ENCODE measurements at regions not wholly inside any gene's neighbourhood (a gene's known extent, or its start where the extent isn't known, plus 50 kb on each side); places are given as distances from the start of the nearest gene placed in this dataset.
"Not testable (repeated sequence)": the region's sequence is repeated elsewhere in the genome, so short reads cannot be mapped to it uniquely, and the experiment has no call there.

DNA sequence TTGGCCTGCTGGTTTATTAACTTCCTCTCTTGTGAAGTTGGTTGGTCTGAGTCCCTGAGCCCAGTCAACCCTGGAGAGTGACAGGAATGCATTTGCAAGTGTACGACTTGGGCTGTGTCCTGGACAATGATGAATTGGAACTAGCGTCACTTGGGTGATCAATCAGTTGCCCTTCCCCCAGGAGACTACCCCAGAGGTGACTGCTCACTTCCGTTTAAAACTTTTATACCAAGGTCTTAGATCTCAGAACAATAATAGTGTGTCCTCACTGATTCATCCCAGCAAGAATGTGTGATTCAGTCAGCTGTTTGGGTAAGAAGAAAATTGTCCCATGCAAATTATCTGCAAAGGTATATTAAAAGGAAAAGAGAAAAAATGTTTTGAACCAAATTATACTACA lies 102.9 kb upstream of the ARMC3 start:
- no peak for DNase-seq

DNA sequence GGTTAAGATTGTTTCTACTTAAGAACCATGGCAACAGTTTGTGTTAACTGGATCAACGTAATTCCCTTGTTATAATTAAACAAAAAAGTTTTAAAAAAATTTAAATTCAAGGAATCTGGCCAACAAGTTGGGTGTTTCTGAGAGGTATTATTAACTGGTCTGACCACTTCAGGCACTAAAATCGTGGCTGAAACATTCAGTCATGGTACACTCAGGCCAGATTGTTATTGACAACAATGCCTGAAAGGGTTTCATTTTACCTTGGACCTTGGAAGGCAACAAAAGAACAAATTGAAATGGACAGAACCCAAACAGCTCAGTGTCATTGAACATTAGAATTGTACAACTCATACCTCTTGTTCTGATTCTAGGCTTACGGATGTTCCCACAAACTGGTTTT lies 103.3 kb upstream of the ARMC3 start:
- no peak for DNase-seq

DNA sequence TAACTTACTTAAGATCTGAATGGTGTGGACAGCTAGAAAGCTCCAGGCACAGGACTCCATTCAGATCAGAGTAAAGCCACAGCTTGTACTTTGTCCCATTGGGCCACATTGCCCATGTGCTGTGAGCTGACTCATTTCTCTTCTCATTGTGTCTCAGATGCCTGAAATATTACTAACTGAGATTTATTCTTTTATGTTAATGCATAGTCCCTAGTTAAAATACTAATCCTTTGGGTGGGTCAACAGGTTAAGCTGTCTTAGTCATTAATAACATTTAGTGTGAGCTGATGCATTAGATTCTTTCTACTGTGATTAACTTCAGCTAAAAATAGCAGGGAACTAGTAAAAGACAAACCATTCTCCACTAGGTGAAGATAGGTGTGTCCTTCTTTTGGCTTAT lies 104.7 kb upstream of the ARMC3 start:
- DNase-seq = no peak

DNA sequence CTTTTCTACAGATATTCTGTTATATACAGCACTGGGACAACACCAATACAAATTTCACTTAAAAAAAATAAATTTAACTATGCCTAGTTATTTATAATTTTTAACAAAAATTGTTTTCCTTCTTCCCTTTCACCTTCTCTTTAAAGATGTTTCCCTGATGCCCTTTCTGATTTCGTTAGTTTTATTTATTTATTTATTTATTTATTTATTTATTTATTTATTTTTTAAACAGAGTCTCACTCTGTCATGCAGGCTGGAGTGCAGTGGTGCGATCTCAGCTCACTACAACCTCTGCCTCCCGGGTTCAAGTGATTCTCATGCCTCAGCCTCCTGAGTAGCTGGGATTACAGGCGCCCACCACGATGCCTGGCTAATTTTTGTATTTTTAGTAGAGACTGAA lies 105.9 kb upstream of the ARMC3 start:
- not testable (repeated sequence) for DNase-seq

DNA sequence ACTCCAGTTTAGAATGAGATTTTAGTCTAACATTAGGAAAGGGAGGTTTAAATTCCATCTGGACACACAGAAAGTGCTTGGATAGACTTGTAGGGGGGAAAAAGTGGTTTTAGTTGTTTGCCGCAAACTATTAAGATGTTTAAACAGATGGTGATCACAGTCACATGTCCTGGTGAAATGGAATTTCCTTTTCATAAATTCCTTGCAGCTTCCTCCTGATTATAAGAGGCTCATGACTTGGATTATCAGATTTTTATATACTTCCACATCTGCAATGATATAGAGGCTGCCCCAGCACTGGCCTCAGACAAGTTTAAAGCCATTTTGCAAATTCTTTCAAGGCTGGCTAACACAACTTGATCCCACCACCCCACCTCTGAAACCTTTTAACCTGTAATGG lies 106.4 kb upstream of the ARMC3 start:
- no peak for DNase-seq

DNA sequence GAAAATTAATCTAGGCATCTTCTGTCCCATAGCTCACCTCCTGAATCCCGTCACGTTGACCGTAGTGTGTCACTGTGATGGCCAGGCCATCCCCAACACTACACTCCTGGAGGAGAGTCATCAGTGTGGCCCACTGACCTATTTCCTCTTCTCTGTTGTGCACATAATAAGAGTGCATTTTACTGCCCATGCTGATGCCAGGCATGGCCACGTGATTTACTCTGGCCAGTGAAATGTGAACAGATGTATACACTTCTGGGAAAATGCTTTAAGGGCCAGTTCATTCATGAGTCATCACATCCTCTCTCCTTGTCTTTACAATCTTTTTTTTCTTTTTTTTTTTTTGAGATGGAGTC lies 101.9 kb upstream of the PIP4K2A start:
- DNase-seq = no peak

DNA sequence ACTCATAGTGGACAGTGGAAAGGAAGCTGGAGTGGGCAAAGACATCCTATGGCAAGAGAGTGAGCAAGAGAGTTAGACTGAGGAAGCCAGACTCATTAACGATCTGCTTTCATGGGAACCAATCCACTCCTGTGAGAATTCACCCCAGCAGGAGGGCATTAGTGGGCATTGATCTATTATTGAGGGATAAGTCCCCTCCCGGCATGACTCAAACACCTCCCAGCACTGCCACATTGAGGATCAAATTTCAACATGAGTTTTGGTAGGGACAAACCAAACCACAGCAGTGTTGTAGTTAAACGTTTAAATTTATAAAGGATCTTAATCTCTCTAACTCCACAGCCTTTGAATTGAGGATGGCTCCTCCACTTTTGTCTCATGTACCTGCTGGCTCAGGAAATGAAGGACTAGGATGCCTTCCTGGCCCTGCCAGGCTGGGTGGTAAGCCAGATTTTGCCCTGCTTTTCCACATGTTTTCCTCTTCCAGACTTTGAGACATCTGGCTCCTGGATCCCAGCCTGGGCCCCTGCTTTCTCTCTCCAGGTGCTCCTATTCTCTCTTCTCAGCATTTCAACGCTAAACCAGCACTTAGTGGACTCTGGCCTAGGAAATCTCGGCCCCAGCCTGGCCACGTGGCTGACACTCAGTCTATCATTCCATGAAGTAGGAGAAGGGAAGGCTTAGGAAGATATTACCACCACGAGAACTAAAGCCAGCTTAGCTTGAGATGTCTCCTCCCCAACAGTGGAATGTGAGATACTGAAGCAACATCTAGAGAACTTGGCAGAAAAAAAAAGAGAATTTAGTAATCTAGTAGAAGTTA lies 96.5 kb upstream of the PIP4K2A start:
- DNase-seq = no peak

DNA sequence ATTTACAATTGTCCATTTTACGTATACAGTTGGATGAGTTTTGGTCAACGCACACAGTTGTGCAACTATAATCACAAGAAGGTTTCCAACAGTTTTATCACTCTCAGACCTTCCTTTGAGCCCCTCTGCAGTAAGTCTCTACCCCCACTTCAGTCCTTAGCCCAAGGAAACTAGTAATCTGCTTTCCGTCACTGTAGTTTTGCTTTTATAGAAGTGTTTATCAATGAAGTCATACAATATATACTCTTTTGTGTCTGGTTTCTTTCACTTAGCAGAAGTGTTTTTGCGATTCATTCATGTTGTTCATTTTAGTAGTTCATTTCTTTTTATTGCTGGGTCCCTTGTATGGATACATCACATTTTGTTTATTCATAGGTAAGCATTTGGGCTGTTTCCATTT lies 92.9 kb upstream of the PIP4K2A start:
- DNase-seq = no peak

DNA sequence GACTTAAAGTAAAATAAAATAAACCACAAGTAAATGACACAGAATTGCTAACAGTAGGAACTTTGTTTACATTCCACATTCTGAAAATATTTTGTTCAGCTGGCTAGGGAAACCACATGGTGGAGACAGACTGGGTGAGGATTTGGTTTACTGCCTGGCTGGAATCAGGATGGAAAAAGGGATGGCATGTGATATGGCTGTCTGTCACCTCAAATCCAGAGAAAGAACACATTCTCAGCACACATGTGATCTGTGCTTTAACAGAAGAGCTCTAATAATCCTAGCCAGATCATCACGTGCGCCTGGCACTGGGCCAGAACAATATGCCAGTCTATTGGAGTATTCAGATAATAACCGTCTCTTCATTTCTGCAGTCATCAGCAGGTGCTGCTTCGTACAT lies 90.9 kb upstream of the PIP4K2A start:
- peak in 37 of 51 donors; percentile 4 to 82 (median 40) for DNase-seq

DNA sequence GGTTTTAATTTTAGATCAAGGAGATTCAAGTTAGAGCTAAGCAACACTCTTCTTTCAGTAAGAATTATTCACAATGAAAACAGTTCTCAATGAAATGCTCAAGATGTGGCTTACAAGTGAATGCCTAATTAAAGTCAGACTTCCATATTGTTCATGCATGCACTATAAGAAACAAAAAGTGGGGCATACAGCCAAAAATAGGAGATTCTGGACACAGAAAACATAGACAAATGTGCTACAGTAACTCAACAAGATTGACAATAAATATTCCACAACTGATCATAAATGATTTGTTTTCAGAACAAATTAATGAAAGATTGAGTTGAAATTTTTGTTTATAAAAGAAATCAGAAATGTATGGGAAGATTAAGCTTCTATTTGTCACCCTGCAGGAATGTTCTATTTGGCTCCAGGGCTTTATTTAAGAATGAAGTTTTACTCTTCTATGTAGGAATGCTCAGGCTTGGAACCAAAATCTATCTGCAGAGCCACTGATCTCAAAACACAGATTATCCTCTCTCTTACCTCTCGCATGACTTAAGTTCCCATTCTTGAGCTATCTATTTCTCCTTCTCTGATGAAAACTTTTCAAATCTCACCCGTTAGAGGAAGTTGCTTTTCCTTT lies 89.0 kb upstream of the PIP4K2A start:
- DNase-seq = no peak

DNA sequence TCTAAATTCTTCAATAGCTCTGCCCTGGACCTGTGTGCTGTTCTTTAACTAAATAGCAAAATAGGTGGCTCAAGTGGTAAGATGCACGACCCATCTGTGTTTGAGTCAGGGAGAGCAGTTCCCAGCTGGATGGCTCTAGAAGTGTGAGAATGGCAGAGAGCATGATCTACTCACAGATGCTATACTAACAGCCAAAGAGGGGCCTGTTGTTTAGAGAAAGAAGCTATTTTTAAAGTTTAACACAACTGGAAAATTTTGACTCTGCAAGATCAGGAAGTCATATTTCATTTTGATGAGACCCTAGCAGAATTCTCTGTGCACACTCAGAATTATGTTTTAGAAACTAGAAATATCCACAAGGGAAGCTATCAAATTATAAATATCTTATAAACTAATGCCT lies 87.4 kb upstream of the PIP4K2A start:
- DNase-seq = no peak

DNA sequence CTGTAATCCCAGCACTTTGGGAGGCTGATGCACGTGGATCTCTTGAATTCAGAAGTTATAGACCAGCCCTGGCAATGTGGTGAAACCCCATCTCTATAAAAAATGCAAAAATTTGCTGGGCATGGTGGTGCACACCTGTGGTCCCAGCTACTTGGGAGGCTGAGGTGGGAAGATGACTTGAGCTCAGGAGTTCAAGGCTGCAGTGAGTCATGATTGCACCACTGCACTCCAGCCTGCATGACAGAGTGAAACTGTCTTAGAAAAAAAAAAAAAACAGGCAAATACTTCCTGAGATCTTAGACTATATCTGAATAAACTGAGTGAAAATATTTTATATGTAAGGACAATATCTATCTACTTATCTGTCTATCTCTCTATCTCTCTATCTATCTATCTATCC lies 83.4 kb upstream of the PIP4K2A start:
- DNase-seq = not testable (repeated sequence)

DNA sequence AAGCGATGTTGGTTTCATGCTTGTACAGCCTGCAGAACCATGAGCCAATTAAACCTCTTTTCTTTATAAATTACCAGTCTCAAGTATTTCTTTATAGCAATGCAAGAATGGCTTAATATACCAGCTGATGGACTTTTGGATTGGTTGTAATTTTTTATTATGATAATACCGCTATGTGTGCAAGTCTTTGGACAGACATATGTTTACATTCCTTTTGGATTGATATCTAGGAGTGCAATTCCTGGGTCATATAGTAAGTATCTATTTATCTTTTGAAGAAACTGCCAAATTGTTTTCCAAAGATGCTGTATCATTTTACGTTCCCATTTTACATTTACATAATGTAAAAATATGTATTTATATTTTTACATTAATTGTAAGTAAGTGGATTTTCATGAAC lies 81.2 kb upstream of the PIP4K2A start:
- DNase-seq = no peak

DNA sequence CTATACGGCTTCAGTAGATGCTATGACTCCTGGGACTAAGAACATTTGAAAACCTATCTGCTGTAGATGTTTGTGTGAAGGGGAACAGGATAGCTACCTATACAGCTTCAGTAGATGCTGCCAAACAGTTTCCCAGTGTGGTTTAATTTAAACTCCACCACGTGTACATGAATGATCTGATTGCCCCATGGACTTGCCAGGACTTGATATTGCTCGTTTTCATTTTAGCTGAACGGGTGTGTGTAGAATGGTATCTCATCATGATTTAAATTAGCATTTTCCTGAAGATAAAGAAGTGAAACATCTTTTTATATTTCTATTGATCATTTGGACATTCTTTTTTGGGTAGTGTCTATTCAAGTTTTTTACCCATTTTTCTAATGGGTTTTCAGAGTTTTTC lies 77.8 kb upstream of the PIP4K2A start:
- no peak for DNase-seq

DNA sequence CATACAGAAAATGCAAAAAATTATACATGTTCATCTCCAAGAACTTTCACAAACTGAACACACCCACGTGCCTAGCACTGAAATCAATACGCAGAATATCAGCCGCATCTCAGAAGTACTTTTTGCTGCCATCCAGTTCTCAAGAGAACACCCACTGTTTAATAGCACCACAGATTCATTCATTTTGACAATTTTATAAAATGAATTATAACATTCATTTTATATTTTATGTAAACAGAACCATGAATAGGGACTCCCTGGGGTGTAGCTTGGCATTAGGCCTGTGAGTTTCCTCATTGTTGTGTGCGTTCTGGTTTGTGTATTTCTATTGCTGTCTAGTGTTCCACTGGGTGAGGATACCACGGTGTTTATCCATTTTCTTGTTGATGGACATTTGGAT lies 77.3 kb upstream of the PIP4K2A start:
- DNase-seq = no peak

DNA sequence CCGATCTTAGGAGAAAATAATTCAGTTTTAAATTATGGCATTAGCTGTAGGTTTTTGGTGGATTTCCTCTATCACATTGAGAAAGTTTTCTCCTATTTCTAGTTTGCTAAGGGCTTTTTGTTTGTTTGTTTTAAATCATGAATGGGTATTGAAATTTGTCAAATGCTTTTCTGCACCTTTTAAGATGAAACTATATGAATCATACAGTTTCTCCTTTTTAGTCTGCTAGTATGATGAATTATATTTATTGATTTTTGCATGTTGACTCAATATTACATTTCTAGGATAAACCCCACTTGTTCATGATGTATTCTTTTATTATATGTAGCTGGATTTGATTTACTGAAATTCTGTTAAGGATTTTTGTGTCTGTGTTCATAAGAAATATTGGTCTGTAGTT lies 70.3 kb upstream of the PIP4K2A start:
- DNase-seq = no peak

DNA sequence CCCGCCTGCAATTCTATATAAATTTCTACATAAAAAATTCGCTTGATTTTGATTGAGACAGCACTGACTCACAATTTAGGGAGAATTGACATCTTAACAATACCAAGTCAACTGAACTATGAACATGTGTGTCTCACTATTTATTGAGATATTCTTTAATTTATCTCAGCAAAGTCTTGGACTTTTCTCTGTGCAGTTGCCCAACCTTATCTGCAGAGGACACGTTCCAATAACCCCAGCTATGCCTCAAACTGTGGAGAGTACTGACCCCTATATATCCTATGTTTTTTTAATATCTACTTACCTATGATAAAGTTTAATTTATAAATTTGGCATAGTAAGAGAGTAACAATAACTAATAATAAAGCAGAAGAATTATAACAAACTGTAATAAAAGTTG lies 69.4 kb upstream of the PIP4K2A start:
- no peak for DNase-seq

DNA sequence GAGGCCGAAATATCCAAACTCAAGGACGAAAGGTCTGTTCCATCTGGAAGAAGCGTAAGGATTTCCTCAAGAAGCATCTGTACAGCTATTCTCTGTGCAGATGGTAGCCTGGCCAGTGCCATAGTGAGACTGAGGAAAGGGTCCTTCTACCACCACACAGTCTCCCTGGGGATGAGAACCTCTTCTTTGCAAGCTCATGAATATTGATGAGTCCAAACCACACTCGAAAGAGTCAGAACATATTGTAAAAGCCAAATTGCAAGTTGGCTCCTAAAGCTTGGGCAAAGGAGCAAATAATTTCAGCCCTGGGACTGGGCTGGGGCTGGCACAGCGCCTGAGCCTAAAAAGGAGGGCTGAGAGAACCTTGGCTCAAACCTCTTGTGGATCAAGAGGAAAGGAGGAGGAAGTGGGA lies 66.1 kb upstream of the PIP4K2A start:
- DNase-seq = peak in 22 of 51 donors; percentile 7 to 69 (median 29)

DNA sequence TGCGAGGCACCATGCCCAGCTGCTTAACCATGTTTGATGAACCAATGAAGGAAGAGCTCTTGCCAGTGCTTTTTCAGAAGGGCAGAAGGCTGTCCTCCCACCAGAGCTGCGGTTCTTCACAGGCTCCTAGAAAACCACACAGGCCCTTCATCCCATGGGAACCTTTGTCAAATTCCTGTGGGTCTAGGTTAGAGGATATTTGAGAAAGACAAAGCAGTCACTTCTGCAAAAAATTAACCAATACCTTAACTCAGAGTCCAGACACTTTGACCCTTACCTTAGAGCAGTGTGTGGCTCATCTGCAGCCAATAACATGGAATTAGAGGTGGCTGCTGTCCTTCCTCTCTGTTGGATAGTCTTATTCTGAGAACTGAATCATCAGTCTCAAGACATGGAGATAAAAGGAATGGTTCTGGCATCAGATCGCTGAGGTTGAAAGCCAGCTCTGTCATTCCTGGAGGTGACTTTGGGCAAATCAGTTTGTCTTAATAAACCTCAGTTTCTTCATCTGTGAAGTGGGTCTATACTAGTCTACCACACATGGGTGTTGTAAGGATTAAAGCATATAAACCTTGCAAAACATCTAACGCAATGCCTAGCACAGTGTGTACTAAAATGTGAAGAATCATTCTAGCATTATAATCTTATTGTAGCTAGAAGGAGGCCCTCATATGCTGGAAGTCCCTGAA lies 65.1 kb upstream of the PIP4K2A start:
- no peak for DNase-seq

DNA sequence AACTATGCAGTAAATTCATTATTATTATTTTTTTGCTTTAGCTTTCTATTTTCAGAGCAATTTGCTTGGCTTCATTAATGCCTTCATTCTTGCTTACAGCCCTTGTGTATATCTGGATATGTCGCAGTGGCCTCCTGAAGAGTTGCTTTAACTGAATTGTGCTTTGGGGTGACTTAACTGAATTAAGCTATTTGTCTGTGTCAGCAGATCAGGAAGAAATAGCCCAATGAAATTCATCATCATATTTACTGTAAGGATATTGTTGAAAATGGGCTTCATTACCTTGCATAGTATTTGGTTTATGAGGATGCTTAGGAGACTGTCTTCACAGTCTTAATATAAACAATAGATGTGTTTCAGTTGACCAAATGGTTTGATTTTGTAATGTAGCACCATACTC lies 59.7 kb upstream of the PIP4K2A start:
- no peak for DNase-seq

DNA sequence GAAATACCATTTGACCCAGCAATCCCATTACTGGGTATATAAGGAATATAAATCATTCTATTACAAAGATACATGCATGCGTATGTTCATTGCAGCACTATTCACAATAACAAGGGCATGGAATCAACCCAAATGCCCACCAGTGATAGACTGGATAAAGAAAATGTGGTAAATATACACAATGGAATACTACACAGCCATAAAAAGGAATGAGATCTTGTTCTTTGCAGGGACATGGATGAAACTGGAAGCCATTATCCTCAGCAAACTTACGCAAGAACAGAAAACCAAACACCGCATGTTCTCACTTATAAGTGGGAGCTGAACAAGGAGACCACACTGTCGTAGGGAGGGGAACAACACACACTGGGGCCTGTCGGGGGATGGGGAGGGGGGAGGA lies 57.3 kb upstream of the PIP4K2A start:
- not testable (repeated sequence) for DNase-seq

DNA sequence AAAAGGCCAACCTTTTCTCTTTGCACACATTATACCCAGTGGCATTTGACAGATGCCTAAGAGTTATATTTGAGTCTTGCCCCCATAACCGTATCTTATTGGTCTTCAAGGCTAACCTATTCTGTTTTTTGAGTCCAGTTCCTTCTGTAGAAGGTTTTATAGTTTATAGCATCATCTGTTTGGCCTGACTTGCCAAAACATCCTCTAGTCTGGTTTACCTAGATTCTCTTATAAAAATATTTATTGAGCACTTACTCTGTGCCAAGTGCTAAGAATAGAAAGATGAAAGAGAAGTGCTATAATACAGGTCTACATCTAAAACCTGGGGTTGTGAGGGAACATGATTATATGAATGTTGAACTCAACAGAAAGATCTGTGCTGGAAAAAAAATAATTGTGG lies 55.9 kb upstream of the PIP4K2A start:
- no peak for DNase-seq

DNA sequence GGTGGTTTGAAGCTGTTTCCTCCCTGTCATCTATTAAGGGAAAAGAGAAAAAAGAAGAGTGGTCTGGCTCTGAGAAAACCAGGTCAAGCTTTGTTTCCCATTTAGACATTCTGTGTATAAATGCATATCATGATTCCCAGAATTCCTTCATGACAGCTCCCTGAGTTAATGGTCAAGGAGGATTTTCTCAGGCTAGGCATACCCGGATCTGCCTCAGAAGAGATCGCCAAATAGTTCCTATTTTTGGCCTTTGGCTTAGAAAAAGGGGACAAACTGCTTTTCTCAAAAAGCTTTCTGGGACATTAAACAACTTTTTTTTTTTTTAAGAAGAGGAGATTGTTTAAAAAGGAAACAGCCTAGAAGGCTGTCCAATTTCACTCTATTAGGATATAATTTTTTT lies 53.5 kb upstream of the PIP4K2A start:
- no peak for DNase-seq
